Left renal pelvis (tissue), 4 donors: ENCODE measurements at regions not wholly inside any gene's neighbourhood (a gene's known extent, or its start where the extent isn't known, plus 50 kb on each side); places are given as distances from the start of the nearest gene placed in this dataset.

ENCODE experiments used
- DNase-seq, 4 donors: peaks; one replicate each; pipeline ENCODE4 v3.0.0-alpha.2; 2013; ENCODE audit warnings: low read depth in 4 of 4, low spot score in 3 of 4

GRCh38 chr11:119839476-119840133 lies 110.6 kb upstream of the NECTIN1 start:
- no peak for DNase-seq

GRCh38 chr11:119835753-119836152 lies 106.8 kb upstream of the NECTIN1 start:
- no peak for DNase-seq

- peak; percentile 48 to 68 (median 55) for DNase-seq
Observed at GRCh38 chr11:119832202-119832935, 103.4 kb upstream of the NECTIN1 start.

GRCh38 chr11:119831011-119831410 lies 102.0 kb upstream of the NECTIN1 start:
- no peak for DNase-seq

- no peak for DNase-seq
Observed at GRCh38 chr11:119830400-119830799, 101.4 kb upstream of the NECTIN1 start.

GRCh38 chr11:119829402-119829801 lies 100.4 kb upstream of the NECTIN1 start:
- no peak for DNase-seq

- no peak for DNase-seq
Observed at GRCh38 chr11:119828819-119829218, 99.8 kb upstream of the NECTIN1 start.

GRCh38 chr11:119828006-119828405 lies 99.0 kb upstream of the NECTIN1 start:
- DNase-seq, result no peak

GRCh38 chr11:119827113-119827512 lies 98.1 kb upstream of the NECTIN1 start:
- no peak for DNase-seq

- no peak for DNase-seq
Observed at GRCh38 chr11:119823077-119823476, 94.1 kb upstream of the NECTIN1 start.

- no peak for DNase-seq
Observed at GRCh38 chr11:119816660-119817059, 87.7 kb upstream of the NECTIN1 start.

- DNase-seq, result no peak
Observed at GRCh38 chr11:119814766-119815165, 85.8 kb upstream of the NECTIN1 start.

- no peak for DNase-seq
Observed at GRCh38 chr11:119810478-119811232, 81.7 kb upstream of the NECTIN1 start.

- no peak for DNase-seq
Observed at GRCh38 chr11:119809346-119809745, 80.3 kb upstream of the NECTIN1 start.

GRCh38 chr11:119808407-119809185 lies 79.6 kb upstream of the NECTIN1 start:
- no peak for DNase-seq

- DNase-seq, result no peak
Observed at GRCh38 chr11:119807841-119808240, 78.8 kb upstream of the NECTIN1 start.

- DNase-seq, result no peak
Observed at GRCh38 chr11:119807402-119807801, 78.4 kb upstream of the NECTIN1 start.

GRCh38 chr11:119806064-119806915 lies 77.3 kb upstream of the NECTIN1 start:
- DNase-seq, result no peak

- no peak for DNase-seq
Observed at GRCh38 chr11:119805663-119806062, 76.7 kb upstream of the NECTIN1 start.

GRCh38 chr11:119804698-119805097 lies 75.7 kb upstream of the NECTIN1 start:
- DNase-seq, result no peak
